H1 (cell line): ENCODE measurements at regions not wholly inside any gene's neighbourhood (a gene's known extent, or its start where the extent isn't known, plus 50 kb on each side); places are given as distances from the start of the nearest gene placed in this dataset.

Source experiments
- CHD7 ChIP-seq: fragments of 300-600 bp; sonication (generic); IDR thresholded peaks from 2 replicates; pipeline ENCODE4 v1.7.1; 2012; ENCODE audit warnings: low read length, moderate library complexity, mild to moderate bottlenecking, inconsistent platforms; ENCODE audit not compliant: insufficient replicate concordance
- SAP30 ChIP-seq: fragments of 300-600 bp; sonication (generic); IDR thresholded peaks from 2 replicates; pipeline ENCODE4 v1.7.1; 2012; ENCODE audit warnings: low read length, moderate library complexity, mild to moderate bottlenecking, inconsistent platforms; ENCODE audit not compliant: insufficient read depth, insufficient replicate concordance
- ZNF274 ChIP-seq: IDR thresholded peaks from 2 replicates; pipeline ENCODE4 v1.7.0; 2012; ENCODE audit warnings: low read length, borderline replicate concordance; ENCODE audit errors: extremely low read depth

GRCh38 chr13:90700340-90700739, 647.1 kb upstream of the MIR17HG start (continued):
- TF ChIP-seq ZNF274 (no peak), CHD7 (no peak), SAP30 (no peak)
